IMR-90 (cell line): ENCODE measurements at regions not wholly inside any gene's neighbourhood (a gene's known extent, or its start where the extent isn't known, plus 50 kb on each side); places are given as distances from the start of the nearest gene placed in this dataset.

Experiments used
- ATAC-seq: fragments of 200-7000 bp; cut with Tn5 transposase; 2 replicates; pipeline ENCODE4 v1.9.1; 2020; ENCODE audit warnings: low read depth, mild to moderate bottlenecking, moderate library complexity
- BruUV-seq: library from RNA; stranded (reverse); fragments of 400-500 nt; replicated peaks from 2 replicates; lab custom pipeline; 2021; lab: Mats Ljungman, UMichigan
- CTCF ChIA-PET: fragments of 300-600 bp; formaldehyde crosslinking; extraction: SDS; loops from one replicate; lab custom pipeline; 2021; ENCODE audit warnings: antibody characterized with exemption; lab: Yijun Ruan, JAX
- POLR2A ChIA-PET: fragments of 300-600 bp; sonication (Branson Sonifier 250); formaldehyde crosslinking; loops from one replicate; lab custom pipeline; 2022; ENCODE audit warnings: antibody characterized with exemption; ENCODE audit not compliant: unreplicated experiment; lab: Charles Lee
- DNase-seq: peaks from one replicate; pipeline ENCODE4 v3.0.0; 2013
- H2AFZ ChIP-seq: replicated peaks from 2 replicates; pipeline ENCODE3; 2013; ENCODE audit warnings: low read length, mild to moderate bottlenecking; ENCODE audit not compliant: poor library complexity
- H2AK5ac ChIP-seq: 2 replicates; pipeline ENCODE4 v1.6.1; 2013; ENCODE audit warnings: low read depth, low read length, inconsistent platforms
- H2AK9ac ChIP-seq: replicated peaks from 2 replicates; pipeline ENCODE3; 2013; ENCODE audit warnings: mild to moderate bottlenecking, low read depth, low read length, moderate library complexity; ENCODE audit not compliant: poor library complexity
- H2BK120ac ChIP-seq: 2 replicates; pipeline ENCODE4 v1.6.1; 2013; ENCODE audit warnings: low read depth, low read length, inconsistent platforms
- H2BK15ac ChIP-seq: 3 replicates; pipeline ENCODE4 v1.6.1; 2013; ENCODE audit warnings: low read depth, low read length, inconsistent platforms
- H2BK20ac ChIP-seq: 2 replicates; pipeline ENCODE4 v1.6.1; 2013; ENCODE audit warnings: low read depth, mild to moderate bottlenecking, inconsistent platforms, low read length, moderate library complexity
- H2BK5ac ChIP-seq: 2 replicates; pipeline ENCODE4 v1.6.1; 2013; ENCODE audit warnings: mild to moderate bottlenecking, low read depth, low read length, inconsistent platforms; ENCODE audit not compliant: poor library complexity, severe bottlenecking
- H3K14ac ChIP-seq: replicated peaks from 2 replicates; pipeline ENCODE4 v1.6.1; 2013; ENCODE audit warnings: low read depth, low read length, inconsistent platforms
- H3K18ac ChIP-seq: 2 replicates; pipeline ENCODE4 v1.6.1; 2013; ENCODE audit warnings: low read depth, low read length, control low read depth
- H3K23ac ChIP-seq: 2 replicates; pipeline ENCODE4 v1.6.1; 2013; ENCODE audit warnings: low read depth, low read length, inconsistent platforms
- H3K27ac ChIP-seq: 2 replicates; pipeline ENCODE4 v1.5.1; 2013; ENCODE audit warnings: mild to moderate bottlenecking, control low read depth, low read length; ENCODE audit not compliant: insufficient read depth
- H3K27me3 ChIP-seq: 2 replicates; pipeline ENCODE4 v1.6.1; 2013; ENCODE audit warnings: low read length; ENCODE audit not compliant: control insufficient read depth, insufficient read depth
- H3K36me3 ChIP-seq: 2 replicates; pipeline ENCODE4 v1.6.1; 2013; ENCODE audit warnings: low read length, mixed read lengths; ENCODE audit not compliant: control insufficient read depth, insufficient read depth
- H3K4ac ChIP-seq: 2 replicates; pipeline ENCODE4 v1.6.1; 2013; ENCODE audit warnings: low read depth, low read length, inconsistent platforms
- H3K4me1 ChIP-seq: 2 replicates; pipeline ENCODE4 v1.6.1; 2013; ENCODE audit warnings: low read length, mixed read lengths; ENCODE audit not compliant: control insufficient read depth, insufficient read depth
- H3K4me2 ChIP-seq: 2 replicates; pipeline ENCODE4 v1.6.1; 2013; ENCODE audit warnings: low read depth, mild to moderate bottlenecking, control low read depth, low read length, moderate library complexity
- H3K4me3 ChIP-seq: 2 replicates; pipeline ENCODE4 v1.5.1; 2013; ENCODE audit warnings: low read depth, mild to moderate bottlenecking, control low read depth, low read length, moderate library complexity; ENCODE audit not compliant: insufficient read depth
- H3K56ac ChIP-seq: 2 replicates; pipeline ENCODE4 v1.6.1; 2013; ENCODE audit warnings: low read length, inconsistent platforms; ENCODE audit not compliant: insufficient read depth; ENCODE audit errors: extremely low read depth
- H3K79me1 ChIP-seq, 2 experiments: 2 replicates each; pipeline ENCODE4 v1.6.1; 2013; ENCODE audit warnings: low read length in 2 of 2, inconsistent platforms in 1 of 2, low read depth in 1 of 2
- H3K9ac ChIP-seq: 2 replicates; pipeline ENCODE4 v1.6.1; 2013; ENCODE audit warnings: low read depth, low read length, control low read depth
- H3K9me1 ChIP-seq: 2 replicates; pipeline ENCODE4 v1.6.1; 2013; ENCODE audit warnings: low read length, inconsistent platforms; ENCODE audit not compliant: insufficient read depth
- H3K9me3 ChIP-seq: 2 replicates; pipeline ENCODE4 v1.6.1; 2013; ENCODE audit warnings: low read length; ENCODE audit not compliant: control insufficient read depth, insufficient read depth
- H4K20me1 ChIP-seq: 2 replicates; pipeline ENCODE4 v1.6.1; 2013; ENCODE audit warnings: low read length, inconsistent platforms; ENCODE audit not compliant: insufficient read depth
- H4K5ac ChIP-seq: 2 replicates; pipeline ENCODE4 v1.6.1; 2013; ENCODE audit warnings: mild to moderate bottlenecking, low read depth, low read length, control low read depth
- H4K8ac ChIP-seq, 2 experiments: 2 replicates each; pipeline ENCODE4 v1.6.1; 2013; ENCODE audit warnings: low read depth in 2 of 2, low read length in 2 of 2, control low read depth in 1 of 2, inconsistent platforms in 1 of 2
- H4K91ac ChIP-seq: 2 replicates; pipeline ENCODE4 v1.6.1; 2013; ENCODE audit warnings: low read depth, low read length, inconsistent platforms; ENCODE audit not compliant: insufficient read depth
- BHLHE40 ChIP-seq: fragments of 150-350 bp; IDR thresholded peaks from 2 replicates; pipeline ENCODE4 v1.6.1; 2016; ENCODE audit warnings: mild to moderate bottlenecking, low read depth, low read length
- CEBPB ChIP-seq: IDR thresholded peaks from 2 replicates; pipeline ENCODE4 v1.6.1; 2012; ENCODE audit warnings: low read depth, low read length, improper control_type of control experiment
- CHD1 ChIP-seq: IDR thresholded peaks from 2 replicates; pipeline ENCODE4 v1.6.1; 2012; ENCODE audit warnings: low read depth, low read length, improper control_type of control experiment
- CTCF ChIP-seq: conservative IDR thresholded peaks from 2 replicates; pipeline ENCODE4 v1.5.1; 2012; ENCODE audit warnings: mild to moderate bottlenecking, low read depth, low read length, improper control_type of control experiment
- FOS ChIP-seq: fragments of 150-350 bp; IDR thresholded peaks from 2 replicates; pipeline ENCODE4 v1.6.1; 2016; ENCODE audit warnings: low read depth, low read length
- MAFK ChIP-seq: IDR thresholded peaks from 2 replicates; pipeline ENCODE4 v1.6.1; 2012; ENCODE audit warnings: low read depth, low read length, improper control_type of control experiment
- MAZ ChIP-seq: IDR thresholded peaks from 2 replicates; pipeline ENCODE4 v1.6.1; 2012; ENCODE audit warnings: low read depth, mild to moderate bottlenecking, low read length, improper control_type of control experiment, moderate library complexity, borderline replicate concordance
- MXI1 ChIP-seq: IDR thresholded peaks from 2 replicates; pipeline ENCODE4 v1.6.1; 2012; ENCODE audit warnings: low read depth, mild to moderate bottlenecking, low read length, moderate library complexity, borderline replicate concordance
- NFE2L2 ChIP-seq: fragments of 150-350 bp; IDR thresholded peaks from 2 replicates; pipeline ENCODE4 v1.6.1; 2016; ENCODE audit warnings: low read depth, mild to moderate bottlenecking, low read length
- POLR2A ChIP-seq: IDR thresholded peaks from 2 replicates; pipeline ENCODE4 v1.6.1; 2012; ENCODE audit warnings: mild to moderate bottlenecking, low read depth, low read length
- RAD21 ChIP-seq: IDR thresholded peaks from 2 replicates; pipeline ENCODE4 v1.6.1; 2012; ENCODE audit warnings: low read length, improper control_type of control experiment
- RCOR1 ChIP-seq: IDR thresholded peaks from 2 replicates; pipeline ENCODE4 v1.6.1; 2012; ENCODE audit warnings: mild to moderate bottlenecking, low read length, improper control_type of control experiment; ENCODE audit not compliant: insufficient replicate concordance
- RFX5 ChIP-seq: IDR thresholded peaks from 2 replicates; pipeline ENCODE4 v1.8.0; 2012; ENCODE audit warnings: low read depth, mild to moderate bottlenecking, low read length, moderate library complexity
- SMC3 ChIP-seq: fragments of 150-350 bp; IDR thresholded peaks from 2 replicates; pipeline ENCODE4 v1.6.1; 2016; ENCODE audit warnings: low read depth, mild to moderate bottlenecking, antibody characterized with exemption, low read length, moderate library complexity
- WGBS, 2 experiments: methylation state at CpG; one replicate each; pipeline versions ENCODE4 v1.1.5 to v1.1.7; 2013; ENCODE audit warnings: missing lambda C conversion rate in 2 of 2; ENCODE audit not compliant: insufficient read length in 1 of 2; ENCODE audit errors: extremely low coverage in 2 of 2; 5-methylcytosine and 5-hydroxymethylcytosine counted together
- dilution Hi-C: fragments of 300-500 bp; cut with HindIII; formaldehyde crosslinking; loops from one replicate; pipeline ENCODE4 v1.14.3; 2018; ENCODE audit warnings: low sequenced_read_pairs; ENCODE audit not compliant: unreplicated experiment
- in situ Hi-C: fragments of 300-500 bp; cut with MboI; formaldehyde crosslinking; loops from 3 replicates; pipeline ENCODE4 v1.14.3; 2019; ENCODE audit warnings: low sequenced_read_pairs, inconsistent platforms, mixed read lengths
- intact Hi-C: fragments of 100-400 bp; cut with micrococcal nuclease; formaldehyde crosslinking; loops from 2 replicates; pipeline ENCODE4 v1.10.0; 2022
- TF ChIP-seq, protein P1 (sequence below): fragments of 150-350 bp; IDR thresholded peaks from 2 replicates; pipeline ENCODE4 v1.6.1; 2017; ENCODE audit warnings: mild to moderate bottlenecking, antibody characterized with exemption, low read length, low read depth
- TF ChIP-seq, protein P2 (sequence below): fragments of 150-350 bp; IDR thresholded peaks from 2 replicates; pipeline ENCODE4 v1.6.1; 2016; ENCODE audit warnings: low read depth, mild to moderate bottlenecking, low read length, moderate library complexity, borderline replicate concordance

- H4K20me1 ChIP-seq, result no peaks in the 10 kb centered on the region
- H4K91ac ChIP-seq, result no peak overlapping the region
- H3K56ac ChIP-seq, result no peak overlapping the region
- H3K4me1 ChIP-seq, result no peaks in the 10 kb centered on the region
- no peaks in the 10 kb centered on the region for H3K79me1 ChIP-seq
- H3K23ac ChIP-seq, result no peak overlapping the region
- POLR2A ChIA-PET, result no interaction called here
- no peak overlapping the region for H4K5ac ChIP-seq
- no peak overlapping the region for H2AK5ac ChIP-seq
- no peaks in the 10 kb centered on the region for H3K36me3 ChIP-seq
- no peak overlapping the region for H4K8ac ChIP-seq
- no peak overlapping the region for H3K4ac ChIP-seq
- H2BK120ac ChIP-seq, result no peak overlapping the region
- no CpG with 5 or more reads among the region's 16 CpGs for WGBS, 2 experiments
- H3K27me3 ChIP-seq, result peaks cover 10% of the 10 kb centered on the region
- no peak overlapping the region for H3K9ac ChIP-seq
- no peaks in the 10 kb centered on the region for H3K9me3 ChIP-seq
- in situ Hi-C loops, result no loop called here
- H3K4me2 ChIP-seq, result no peak overlapping the region
- ATAC-seq, result no peak
- no peak overlapping the region for H2AK9ac ChIP-seq
- BruUV-seq, result no TSS peak
- CTCF ChIA-PET, result interaction anchor here (0.6 kb wide), 1 partner anchor 21 kb away, joined by 5 read pairs; no protein-coding TSS in a partner anchor
- no peak overlapping the region for H3K4me3 ChIP-seq
- TF ChIP-seq RFX5, result no peak
- TF ChIP-seq, protein P1, sequence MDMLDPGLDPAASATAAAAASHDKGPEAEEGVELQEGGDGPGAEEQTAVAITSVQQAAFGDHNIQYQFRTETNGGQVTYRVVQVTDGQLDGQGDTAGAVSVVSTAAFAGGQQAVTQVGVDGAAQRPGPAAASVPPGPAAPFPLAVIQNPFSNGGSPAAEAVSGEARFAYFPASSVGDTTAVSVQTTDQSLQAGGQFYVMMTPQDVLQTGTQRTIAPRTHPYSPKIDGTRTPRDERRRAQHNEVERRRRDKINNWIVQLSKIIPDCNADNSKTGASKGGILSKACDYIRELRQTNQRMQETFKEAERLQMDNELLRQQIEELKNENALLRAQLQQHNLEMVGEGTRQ, result no peak
- no peak for TF ChIP-seq POLR2A
- no peak for TF ChIP-seq RCOR1
- no peak for TF ChIP-seq SMC3
- TF ChIP-seq MAZ, result no peak
- no peak for TF ChIP-seq CEBPB
- no peak for TF ChIP-seq MAFK
- no peak for TF ChIP-seq NFE2L2
- no peak for TF ChIP-seq CHD1
- TF ChIP-seq, protein P2, sequence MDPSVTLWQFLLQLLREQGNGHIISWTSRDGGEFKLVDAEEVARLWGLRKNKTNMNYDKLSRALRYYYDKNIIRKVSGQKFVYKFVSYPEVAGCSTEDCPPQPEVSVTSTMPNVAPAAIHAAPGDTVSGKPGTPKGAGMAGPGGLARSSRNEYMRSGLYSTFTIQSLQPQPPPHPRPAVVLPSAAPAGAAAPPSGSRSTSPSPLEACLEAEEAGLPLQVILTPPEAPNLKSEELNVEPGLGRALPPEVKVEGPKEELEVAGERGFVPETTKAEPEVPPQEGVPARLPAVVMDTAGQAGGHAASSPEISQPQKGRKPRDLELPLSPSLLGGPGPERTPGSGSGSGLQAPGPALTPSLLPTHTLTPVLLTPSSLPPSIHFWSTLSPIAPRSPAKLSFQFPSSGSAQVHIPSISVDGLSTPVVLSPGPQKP, result no peak
- no peak for TF ChIP-seq FOS
- no peak for TF ChIP-seq BHLHE40
- TF ChIP-seq CTCF, result no peak
- no peak for TF ChIP-seq MXI1
- no peak for TF ChIP-seq RAD21
- no peaks in the 10 kb centered on the region for H3K9me1 ChIP-seq
- dilution Hi-C loops, result no loop called here
- DNase-seq, result no peak
- H3K27ac ChIP-seq, result no peak overlapping the region
- intact Hi-C loops, result no loop called here
- no peak overlapping the region for H2BK5ac ChIP-seq
- H3K14ac ChIP-seq, result no peak overlapping the region
- no peak overlapping the region for H3K18ac ChIP-seq
- H2BK15ac ChIP-seq, result no peak overlapping the region
- no peak overlapping the region for H2AFZ ChIP-seq
- no peak overlapping the region for H2BK20ac ChIP-seq
These were observed 404.7 kb downstream of the TLE4 start for GRCh38 chr9:79976257-79977073.
